Putamen (tissue), 1 donor: ENCODE measurements at regions not wholly inside any gene's neighbourhood (a gene's known extent, or its start where the extent isn't known, plus 50 kb on each side); places are given as distances from the start of the nearest gene placed in this dataset.

Source experiments
- DNase-seq: peaks from one replicate; pipeline ENCODE4 v3.0.0-alpha.2; 2016; ENCODE audit warnings: low spot score

DNA sequence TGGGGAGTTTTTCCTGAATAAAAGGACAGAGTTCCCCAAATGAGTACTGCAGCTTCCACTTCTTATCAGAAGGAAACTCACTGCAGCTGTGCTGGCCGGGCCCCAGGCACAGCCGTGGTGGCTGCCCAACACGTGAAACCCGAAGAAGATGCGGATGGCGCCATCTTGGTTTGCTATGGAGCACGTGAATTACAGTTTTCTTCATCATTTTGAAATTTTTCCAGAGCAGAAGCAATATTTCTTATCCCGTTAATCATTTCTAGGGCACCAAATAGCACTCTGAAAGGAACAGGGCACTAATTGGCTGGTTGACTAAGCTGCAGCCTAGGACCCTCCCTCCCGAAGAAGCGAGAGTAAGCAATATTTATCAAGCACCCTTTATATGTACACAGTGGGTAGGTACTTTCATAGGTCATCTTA, 63.2 kb upstream of the EPS8L3 start:
- DNase-seq, result no peak

DNA sequence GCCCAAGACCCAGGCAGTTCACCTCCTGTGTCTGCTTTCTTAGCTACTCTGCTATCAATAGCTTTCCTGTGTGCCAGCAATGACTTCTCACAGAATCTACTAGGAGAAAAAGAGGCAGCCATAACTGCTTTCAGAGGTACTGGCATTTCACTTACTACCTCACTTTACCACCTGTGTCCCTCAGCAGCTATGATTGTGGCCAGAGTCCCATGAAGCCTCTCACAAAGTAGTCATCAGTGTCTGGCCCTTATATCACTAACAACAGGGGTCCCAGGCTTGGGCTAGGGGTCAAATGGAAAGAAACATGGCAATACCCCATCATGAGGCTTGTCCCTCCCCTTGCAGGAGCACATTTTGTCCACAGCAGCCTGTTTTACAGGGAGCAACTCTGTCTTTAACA, 62.7 kb upstream of the EPS8L3 start:
- no peak for DNase-seq

DNA sequence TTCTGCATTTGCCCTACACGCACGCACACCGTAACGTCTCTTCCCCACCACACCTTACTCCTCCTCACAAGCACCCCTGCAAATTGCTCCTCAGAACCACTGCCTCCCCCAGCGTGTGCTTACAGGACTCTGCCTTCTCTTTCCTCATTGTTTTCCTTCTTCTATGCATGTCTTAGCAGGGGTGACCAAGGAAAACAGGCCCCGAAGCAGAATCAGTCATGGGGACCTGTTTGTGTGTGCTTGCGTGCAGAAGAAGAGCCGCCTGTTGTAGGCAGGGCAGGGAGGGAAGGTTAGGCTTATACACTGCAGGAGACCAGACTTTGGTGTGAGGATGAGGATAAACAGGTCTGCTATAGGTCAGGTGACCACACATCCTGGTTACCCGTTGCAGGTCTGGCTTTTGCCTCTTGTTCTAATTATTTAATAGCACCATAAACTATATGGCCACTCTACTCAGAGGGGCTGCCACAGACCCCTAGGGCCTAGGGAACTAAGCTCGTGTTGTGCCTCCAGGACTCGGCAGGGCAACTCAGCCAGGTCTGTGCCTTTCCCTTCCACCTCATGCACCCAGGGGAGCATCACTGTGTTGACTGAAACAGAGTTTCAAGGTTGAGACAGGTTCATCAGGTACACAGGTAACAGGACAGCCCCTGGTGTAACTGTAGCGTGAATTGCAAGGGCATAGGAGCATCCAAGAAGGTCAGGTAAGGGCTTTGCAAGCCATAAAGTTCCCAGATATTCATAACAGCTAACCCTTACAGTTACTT, 60.8 kb upstream of the EPS8L3 start:
- DNase-seq, result no peak

DNA sequence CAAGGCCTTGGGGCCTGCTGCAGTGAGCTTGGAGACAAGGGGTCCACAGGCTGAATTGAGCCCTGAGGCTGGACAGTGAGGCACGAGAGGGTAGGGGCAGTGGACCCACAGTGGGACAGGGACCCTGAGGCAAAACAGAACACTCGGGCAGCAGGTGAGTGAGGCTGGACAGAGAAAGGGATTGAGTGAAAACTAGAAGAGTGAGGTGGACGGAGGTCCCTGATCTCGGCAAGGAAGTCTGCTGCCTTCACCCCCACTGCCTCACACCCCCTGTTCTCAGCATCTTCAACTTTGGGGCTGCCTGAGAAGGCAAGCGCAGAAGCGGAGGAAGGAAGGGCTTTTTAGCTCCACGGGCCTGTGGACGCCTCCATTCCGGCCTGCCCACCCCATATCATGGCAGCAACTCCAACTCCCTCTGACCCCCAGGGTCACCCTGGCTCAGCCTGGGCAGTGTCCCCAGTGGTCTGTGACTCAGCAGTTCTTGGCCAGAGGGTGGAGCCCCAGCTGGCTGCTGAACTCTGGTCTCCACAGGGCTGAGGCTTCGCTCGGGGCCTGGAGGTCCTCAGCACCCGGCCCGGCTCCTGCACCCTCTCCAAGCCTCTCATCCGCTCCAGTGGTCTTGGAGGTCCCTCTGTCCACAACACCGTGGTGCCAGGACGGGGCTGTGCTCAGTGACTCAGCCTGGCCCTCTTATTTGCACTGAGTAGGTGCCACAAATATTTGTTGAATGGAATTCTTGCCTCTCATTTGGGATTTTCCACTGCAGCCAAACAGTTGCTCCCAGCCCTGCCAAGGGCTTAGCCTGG, 60.0 kb upstream of the EPS8L3 start:
- DNase-seq, result no peak

DNA sequence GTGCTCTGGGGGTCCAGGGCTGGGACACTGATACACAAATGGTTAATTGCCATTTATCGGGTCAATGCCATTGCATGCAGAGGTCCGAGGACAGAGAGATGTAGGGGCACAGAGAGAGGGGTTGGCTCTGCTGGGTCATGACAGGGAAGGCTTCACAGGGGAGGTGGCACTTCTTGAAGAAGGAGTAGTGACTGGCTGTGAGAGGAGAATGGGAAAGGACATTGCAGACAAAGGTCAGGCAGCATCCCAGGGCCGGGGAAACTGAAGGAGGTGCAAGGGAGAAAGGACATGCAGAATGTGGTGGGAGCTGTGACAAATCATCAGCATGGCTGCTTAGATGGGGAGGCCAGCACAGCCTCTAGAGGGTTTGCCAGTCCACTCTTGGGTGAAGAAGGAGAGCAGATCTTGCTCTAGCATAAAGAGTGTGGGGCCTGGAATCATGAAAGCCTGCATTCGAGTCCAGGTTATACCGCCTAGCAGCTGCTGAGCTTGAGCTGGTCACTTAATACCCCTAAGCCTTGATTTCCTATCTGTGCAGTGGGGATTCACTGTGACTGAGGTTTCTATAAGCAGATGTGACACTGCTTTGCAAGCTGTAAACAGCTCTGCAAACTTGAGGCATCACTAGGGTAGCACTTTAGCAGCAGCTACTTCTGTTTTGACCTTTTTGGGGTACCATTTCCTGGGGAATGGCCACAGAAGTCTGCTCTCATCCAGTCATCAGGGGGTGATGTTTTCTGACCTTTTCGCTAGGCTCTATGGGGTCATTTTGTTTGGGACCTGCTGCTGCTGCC, 59.2 kb upstream of the EPS8L3 start:
- DNase-seq, result no peak

DNA sequence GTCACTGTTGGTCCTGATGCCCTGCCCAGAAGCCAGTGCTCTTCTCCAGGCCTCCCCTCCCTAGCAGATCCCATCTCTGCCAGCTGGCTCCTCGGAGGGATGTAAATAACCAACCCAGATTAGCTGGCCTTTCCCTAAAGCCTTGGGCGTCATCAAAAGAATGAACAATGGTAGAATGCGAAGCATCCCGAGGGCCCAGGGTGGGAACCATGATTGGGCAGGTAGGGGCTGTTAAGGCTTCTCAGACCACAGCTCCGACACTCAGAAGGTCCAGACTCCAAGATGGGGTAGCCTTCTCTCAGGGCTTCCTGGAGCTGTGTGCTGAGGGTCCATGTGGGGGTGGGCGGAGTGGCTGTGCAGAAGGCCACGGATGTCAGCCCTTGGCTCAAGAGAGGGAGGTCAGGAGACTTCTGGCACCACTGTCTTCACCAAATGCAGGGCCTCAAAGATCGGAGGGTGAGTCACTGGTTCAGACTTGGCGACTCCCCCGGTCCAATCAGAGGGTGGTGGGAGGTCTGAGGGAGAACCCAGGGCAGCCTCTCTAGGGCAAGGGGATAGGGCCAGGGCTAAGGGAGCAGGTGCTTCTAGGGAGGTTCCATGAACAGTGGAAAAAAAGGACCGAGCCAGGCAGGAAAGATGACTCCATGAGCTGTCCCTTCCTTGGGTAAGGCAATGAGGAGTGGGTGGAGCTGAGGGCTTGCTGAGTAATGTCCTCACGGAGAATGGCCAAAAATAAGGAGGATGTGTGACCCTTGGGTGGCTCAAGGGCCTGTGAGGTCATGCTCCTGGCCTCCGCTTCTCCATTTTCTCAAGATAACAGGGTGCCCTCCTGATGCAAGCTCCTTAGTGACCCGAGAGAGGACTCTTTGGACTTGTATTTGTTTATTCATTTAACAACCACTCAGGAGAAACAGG, 58.4 kb upstream of the EPS8L3 start:
- no peak for DNase-seq

DNA sequence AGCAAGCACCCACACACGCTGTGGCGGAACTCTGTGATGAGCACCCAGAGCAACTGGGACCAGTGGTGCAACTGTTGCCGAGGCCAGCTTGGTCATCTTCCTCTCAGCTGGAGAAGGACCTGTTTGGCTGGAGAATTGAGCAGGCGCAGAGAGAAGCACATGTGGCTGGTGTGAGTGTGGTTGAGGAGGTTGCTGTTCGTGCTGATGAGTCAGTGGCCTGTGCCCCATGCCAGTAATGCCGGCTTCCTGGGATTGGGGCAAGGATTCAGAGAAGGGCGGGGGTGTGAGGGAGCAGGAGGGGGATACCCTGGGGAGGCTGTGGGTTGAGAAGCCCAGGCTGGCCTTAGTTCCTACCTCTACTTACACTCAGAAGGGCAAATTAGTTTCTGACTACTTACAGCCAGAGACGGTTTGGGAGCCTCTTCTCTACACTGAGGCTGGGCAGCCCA, 57.5 kb upstream of the EPS8L3 start:
- DNase-seq, result no peak

DNA sequence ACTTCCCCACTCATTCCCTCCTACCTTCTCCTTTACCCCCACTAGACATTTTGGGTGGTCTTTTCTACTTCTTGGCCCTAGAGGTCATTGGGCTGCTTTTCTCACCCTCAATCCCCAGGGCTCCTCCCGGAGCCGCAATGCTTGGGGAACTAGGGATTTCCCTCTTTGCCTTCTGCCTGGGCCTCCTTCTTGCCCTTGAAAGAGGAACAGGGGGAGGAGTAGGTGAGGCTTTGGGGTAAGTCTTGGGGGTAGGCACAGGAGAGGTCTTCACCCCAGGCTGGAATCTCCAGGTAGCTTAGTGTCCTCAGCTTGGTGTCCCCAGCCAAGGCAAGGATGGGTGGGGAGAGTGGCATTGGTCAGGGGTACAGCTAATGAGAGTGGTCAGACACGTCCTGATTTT, 56.2 kb upstream of the EPS8L3 start:
- DNase-seq, result no peak

DNA sequence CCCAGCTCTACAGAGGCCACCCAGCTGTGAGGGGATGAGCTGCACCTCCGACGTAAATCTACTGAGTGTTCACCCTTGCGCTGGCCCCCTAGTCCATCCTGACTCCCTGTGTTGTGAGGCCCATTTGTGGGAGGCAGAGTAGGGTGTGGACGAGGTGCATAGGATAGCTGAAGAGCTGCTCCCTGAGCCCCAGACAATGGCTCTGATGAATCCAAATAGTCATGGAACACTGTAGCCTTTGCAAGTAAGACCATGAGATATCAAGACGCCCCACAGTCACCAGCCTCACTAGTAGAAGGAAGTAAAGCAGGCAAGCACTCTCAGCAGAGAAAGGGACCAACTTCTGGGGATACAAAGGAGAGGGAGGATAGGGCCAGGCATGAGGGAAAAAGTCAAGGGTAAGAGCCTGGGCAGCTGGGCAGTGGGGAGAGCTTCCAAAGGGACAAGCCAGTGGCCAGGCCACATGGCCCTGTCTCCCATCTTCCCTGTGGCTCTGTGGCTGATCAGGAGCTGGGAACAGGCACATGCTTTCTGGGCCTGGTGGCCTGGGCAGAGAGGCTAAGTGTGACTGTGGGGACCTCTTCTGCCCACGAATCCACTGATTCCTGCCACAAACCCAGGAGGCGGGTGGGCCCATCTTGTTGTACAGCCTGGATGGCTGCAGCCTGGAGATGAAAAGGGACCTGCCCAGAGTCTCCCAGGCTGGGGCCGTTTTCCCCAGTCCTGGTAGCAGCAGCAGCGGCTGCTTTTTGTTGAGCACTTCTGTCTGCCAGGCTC, 55.5 kb upstream of the EPS8L3 start:
- no peak for DNase-seq

DNA sequence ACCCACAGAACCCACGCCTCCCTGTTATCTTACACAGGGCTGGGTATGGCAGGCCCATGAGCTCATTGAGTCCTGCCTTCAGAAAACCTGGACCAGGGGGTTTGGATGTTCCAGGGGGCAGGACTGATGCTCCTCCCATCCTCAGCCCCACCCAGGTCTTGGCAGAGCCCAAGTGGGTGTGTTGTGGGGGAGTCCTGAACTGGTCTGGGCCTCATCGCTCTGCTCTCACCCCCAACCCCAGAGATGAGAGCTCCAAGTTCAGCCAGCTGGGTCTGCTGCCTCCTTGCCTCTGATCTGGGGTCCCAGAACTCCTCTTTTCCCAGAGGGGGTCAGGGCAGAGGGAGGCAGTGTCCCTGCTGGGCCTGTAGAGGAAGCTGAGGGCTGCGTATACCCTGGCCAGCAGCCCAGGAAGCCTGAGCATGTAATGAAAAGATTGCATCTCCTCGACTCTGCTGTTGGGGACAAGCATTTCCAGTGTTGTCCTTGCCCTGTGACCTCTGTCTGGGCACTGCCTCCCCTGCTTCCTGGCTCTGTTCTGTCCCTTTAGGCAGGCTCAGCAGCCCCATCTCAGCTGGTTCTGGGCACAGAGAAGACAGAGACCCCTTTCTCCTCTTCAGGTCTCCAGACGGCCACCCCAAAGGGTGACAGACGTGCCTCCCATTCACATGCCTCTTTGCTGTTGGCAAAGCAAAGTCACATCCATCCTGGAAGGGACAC, 54.7 kb upstream of the EPS8L3 start:
- DNase-seq, result no peak

DNA sequence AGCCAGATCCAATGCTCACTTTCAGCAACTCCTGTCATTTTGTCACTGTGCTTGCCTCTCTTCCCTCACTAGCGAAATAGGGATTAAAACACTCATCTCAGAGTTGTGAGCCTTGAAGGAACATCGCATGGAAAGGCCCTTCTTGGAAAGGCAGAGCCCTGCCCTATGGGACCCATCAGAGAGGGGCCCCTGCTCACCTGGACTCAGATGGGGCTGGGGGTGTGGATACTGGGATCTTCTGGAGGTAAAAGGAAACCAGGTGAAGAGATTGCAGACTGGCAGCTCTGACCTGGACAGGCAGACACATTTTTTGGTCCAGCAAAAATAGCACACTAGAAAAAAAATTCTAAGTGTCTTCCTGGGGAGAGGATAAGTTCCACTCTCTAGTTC, 54.2 kb upstream of the EPS8L3 start:
- DNase-seq, result no peak

DNA sequence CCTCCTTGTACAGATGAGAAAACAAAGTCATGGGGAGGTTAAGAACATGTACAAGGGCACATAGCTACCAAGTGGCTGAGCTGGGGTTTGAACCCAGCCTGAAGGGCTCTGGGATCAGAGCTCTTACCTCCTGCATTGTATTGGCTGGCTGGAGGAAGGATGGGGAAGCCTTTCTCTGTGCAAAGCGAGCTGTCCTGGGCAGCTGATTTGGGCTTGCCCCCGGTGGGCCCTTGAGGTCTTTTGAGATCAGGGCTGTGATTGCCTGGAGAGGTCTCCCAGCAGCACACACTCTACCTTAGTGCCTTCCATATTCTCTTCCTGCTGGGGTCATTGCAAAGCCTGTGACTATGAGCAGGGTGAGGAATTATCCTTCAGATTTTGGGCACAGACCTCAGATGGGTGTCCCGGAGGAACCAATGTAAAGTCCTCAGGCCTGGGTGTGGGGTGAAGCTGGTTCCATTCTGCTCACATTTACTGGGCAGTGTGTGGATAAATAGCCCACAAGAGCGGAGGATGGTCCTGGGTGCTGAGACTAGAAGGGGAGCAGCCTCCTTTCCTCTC, 53.3 kb upstream of the EPS8L3 start:
- DNase-seq, result no peak

DNA sequence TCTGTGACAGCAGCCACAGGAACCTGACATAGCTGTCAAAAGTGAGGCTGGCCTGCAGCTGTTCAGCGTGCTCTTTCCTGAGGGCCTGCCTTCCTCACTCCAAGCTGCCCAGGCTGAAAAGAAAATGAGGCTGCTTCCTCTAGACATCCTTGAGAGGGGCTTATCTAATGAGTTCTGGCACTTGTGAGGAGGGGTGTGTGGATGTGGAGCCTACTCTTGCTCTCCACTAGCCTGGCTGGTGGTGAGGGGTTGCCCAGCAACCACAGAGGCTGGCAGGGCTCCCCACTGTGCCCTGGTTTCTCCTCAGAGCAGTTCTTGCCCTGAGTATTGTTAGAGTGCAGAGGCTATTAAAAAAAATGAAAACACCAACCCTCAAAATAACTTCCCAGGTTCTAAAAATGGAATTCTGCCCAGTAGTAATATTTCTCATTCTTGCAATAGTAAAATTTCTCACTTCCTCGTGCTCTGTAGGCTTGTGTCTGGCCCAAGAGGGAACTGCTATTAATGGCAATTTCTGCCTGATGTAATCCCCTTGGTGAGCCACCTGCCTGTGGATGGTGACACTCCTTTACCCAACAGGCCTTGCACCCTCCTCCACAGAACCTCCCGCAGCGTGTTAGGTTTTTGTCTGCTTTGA, 52.6 kb upstream of the EPS8L3 start:
- no peak for DNase-seq

DNA sequence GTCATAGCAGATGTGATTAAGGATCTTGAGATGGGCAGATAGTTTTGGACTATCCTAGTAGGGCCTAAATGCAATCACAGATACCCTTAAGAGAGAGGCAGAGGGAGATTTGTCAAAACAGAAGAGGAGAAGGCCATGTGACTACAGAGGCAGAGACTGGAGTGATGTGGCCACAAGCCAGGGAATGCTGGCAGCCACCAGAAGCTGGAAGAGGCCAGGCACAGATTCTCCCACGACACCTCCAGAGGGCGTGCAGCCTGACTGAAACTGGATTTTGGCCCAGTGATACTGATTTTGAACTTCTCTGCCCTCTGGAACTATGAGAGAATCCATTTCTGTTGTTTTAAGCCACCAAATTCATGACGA, 52.1 kb upstream of the EPS8L3 start:
- DNase-seq, result no peak

DNA sequence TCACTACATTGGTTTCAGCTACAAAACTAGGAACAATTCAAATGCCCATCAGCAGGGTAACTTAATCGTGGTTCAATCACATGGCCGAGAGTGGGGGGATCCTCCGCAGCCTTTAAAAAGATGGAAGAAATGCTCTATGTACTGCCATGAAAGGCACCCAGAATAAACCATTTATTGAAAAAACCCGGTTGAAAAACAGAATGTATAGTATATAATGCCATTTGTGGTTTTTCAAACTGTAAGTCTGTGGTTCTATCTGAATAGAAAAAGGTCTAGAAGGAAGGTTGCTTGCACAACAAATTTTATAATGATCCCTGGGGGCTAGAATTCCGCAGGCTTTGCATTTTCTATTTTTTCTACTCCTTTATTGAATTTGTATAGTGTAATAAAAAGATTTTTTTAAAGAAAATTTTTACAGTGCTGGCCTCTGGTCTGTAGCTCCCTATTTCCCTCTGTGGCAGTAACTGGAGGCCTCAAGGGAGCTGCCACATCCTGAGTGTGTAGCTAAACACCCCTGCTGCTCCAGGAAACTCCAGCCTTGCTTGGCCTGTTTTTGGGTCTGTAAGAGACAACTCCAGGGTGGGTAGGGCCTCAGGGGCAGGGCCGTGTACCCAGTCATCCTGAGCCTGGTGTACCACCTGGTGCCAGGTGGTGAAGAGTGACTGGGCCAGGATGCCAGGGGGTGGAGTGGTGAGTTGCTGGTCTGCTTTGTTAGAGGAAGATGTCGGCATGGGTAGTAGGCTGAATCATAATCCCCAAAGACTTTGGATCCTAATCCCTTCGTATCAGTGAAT, 51.5 kb upstream of the EPS8L3 start:
- no peak for DNase-seq

DNA sequence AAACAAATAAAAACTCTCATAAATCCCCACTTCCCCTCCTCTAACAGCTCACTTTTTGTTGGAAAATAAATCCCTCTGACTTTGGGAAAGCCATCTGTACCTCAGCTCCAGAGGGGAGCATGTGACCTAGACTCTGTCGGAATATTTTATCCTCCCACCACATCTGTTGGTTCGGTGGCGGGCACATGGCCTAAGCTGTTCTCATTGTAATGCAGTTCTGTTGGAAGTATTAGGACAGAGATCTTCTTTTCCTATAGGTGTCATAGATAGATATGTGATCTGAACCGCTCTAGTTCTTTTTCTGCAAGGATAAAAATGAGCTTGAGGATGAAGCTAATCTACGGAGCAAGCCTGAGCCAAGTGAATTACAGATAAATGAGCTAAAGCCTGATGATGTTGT, 50.5 kb upstream of the EPS8L3 start:
- DNase-seq, result no peak
